ENCODE measurements at regions not wholly inside any gene's neighbourhood (a gene's known extent, or its start where the extent isn't known, plus 50 kb on each side); places are given as distances from the start of the nearest gene placed in this dataset.

- H3K27ac ChIP-seq = no peak overlapping the region
- no peaks in the 10 kb centered on the region for H3K9me3 ChIP-seq
- no peak for DNase-seq (ENCODE audit: low spot score in 2 of 2)
- no peaks in the 10 kb centered on the region for H3K27me3 ChIP-seq
- H3K4me1 ChIP-seq = peaks cover 0 to 3% of the 10 kb centered on the region in 2 donors
- intact Hi-C loops (cut with DNase I) = no loop called here
- no peak for TF ChIP-seq CTCF (IDR thresholded peaks at IDR 0.05)
- H3K36me3 ChIP-seq = no peaks in the 10 kb centered on the region
- H3K4me3 ChIP-seq = no peak overlapping the region
These were observed 268.1 kb upstream of the FZD8 start for GRCh38 chr10:35910234-35910633.

- intact Hi-C loops (cut with DNase I) = no loop called here
- DNase-seq (ENCODE audit: low spot score in 2 of 2) = no peak
- no peak for TF ChIP-seq CTCF (IDR thresholded peaks at IDR 0.05)
- H3K4me3 ChIP-seq = no peak overlapping the region
- no peak overlapping the region for H3K27ac ChIP-seq
- peaks cover 0 to 3% of the 10 kb centered on the region in 2 donors for H3K4me1 ChIP-seq
- H3K36me3 ChIP-seq = no peaks in the 10 kb centered on the region
- H3K9me3 ChIP-seq = no peaks in the 10 kb centered on the region
- H3K27me3 ChIP-seq = no peaks in the 10 kb centered on the region
These were observed 267.1 kb upstream of the FZD8 start for GRCh38 chr10:35909121-35909720.

- Histone ChIP-seq H3K27ac (no peak overlapping the region), H3K4me3 (no peak overlapping the region), H3K9me3 (no peaks in the 10 kb centered on the region), H3K27me3 (no peaks in the 10 kb centered on the region), H3K4me1 (peaks cover 0 to 3% of the 10 kb centered on the region in 2 donors), H3K36me3 (no peaks in the 10 kb centered on the region)
- intact Hi-C loops (cut with DNase I) = no loop called here
- no peak for TF ChIP-seq CTCF (IDR thresholded peaks at IDR 0.05)
- DNase-seq (ENCODE audit: low spot score in 2 of 2) = no peak
These were observed 266.4 kb upstream of the FZD8 start for GRCh38 chr10:35908451-35908850.

GRCh38 chr10:35907548-35907947 is 265.5 kb upstream of the FZD8 start:
- Histone ChIP-seq H3K9me3 (no peaks in the 10 kb centered on the region), H3K27me3 (no peaks in the 10 kb centered on the region), H3K27ac (no peak overlapping the region), H3K4me1 (no peaks in the 10 kb centered on the region), H3K4me3 (no peak overlapping the region), H3K36me3 (no peaks in the 10 kb centered on the region)
- DNase-seq (ENCODE audit: low spot score in 2 of 2) = no peak
- TF ChIP-seq CTCF (IDR thresholded peaks at IDR 0.05) = no peak
- intact Hi-C loops (cut with DNase I) = no loop called here

GRCh38 chr10:35906155-35906554 is 264.1 kb upstream of the FZD8 start:
- no peak for TF ChIP-seq CTCF (IDR thresholded peaks at IDR 0.05)
- intact Hi-C loops (cut with DNase I) = no loop called here
- H3K9me3 ChIP-seq = no peaks in the 10 kb centered on the region
- no peak overlapping the region for H3K27ac ChIP-seq
- H3K36me3 ChIP-seq = no peaks in the 10 kb centered on the region
- H3K4me1 ChIP-seq = no peaks in the 10 kb centered on the region
- H3K27me3 ChIP-seq = no peaks in the 10 kb centered on the region
- DNase-seq (ENCODE audit: low spot score in 2 of 2) = no peak
- H3K4me3 ChIP-seq = no peak overlapping the region

- no peaks in the 10 kb centered on the region for H3K27me3 ChIP-seq
- DNase-seq (ENCODE audit: low spot score in 2 of 2) = no peak
- no peaks in the 10 kb centered on the region for H3K36me3 ChIP-seq
- intact Hi-C loops (cut with DNase I) = no loop called here
- TF ChIP-seq CTCF (IDR thresholded peaks at IDR 0.05) = no peak
- no peaks in the 10 kb centered on the region for H3K4me1 ChIP-seq
- H3K4me3 ChIP-seq = no peak overlapping the region
- H3K9me3 ChIP-seq = no peaks in the 10 kb centered on the region
- no peak overlapping the region for H3K27ac ChIP-seq
These were observed 260.9 kb upstream of the FZD8 start for GRCh38 chr10:35903021-35903420.

Data from ascending aorta (tissue), 2 donors.